GM19455 (cell line): ENCODE measurements at regions not wholly inside any gene's neighbourhood (a gene's known extent, or its start where the extent isn't known, plus 50 kb on each side); places are given as distances from the start of the nearest gene placed in this dataset.
A peak's percentile ranks its signal among the peaks of the same experiment; 100 is the strongest.
"Not testable (repeated sequence)": the region's sequence is repeated elsewhere in the genome, so short reads cannot be mapped to it uniquely, and the experiment has no call there.

Experiments
- ATAC-seq: cut with Tn5 transposase; IDR thresholded peaks from one replicate; pipeline ENCODE4 v1.9.1; 2021; ENCODE audit not compliant: unreplicated experiment

- ATAC-seq, result no peak
These were observed 253.6 kb downstream of the C3orf38 start for GRCh38 chr3:88403319-88403718.

GRCh38 chr3:88408097-88408496 is 258.3 kb downstream of the C3orf38 start:
- ATAC-seq, result no peak

- no peak for ATAC-seq
These were observed 259.2 kb downstream of the C3orf38 start for GRCh38 chr3:88408935-88409334.

- ATAC-seq, result no peak
These were observed 260.5 kb downstream of the C3orf38 start for GRCh38 chr3:88410259-88410658.

GRCh38 chr3:88412346-88412745 is 262.6 kb downstream of the C3orf38 start:
- ATAC-seq, result no peak

- ATAC-seq, result no peak
These were observed 266.7 kb downstream of the C3orf38 start for GRCh38 chr3:88416436-88416835.

GRCh38 chr3:88418219-88418618 is 268.5 kb downstream of the C3orf38 start:
- no peak for ATAC-seq

- peak; percentile 84 for ATAC-seq
These were observed 283.8 kb downstream of the C3orf38 start for GRCh38 chr3:88433568-88433967.

GRCh38 chr3:88434001-88434400 is 284.2 kb downstream of the C3orf38 start:
- ATAC-seq, result no peak

GRCh38 chr3:88440701-88441100 is 290.9 kb downstream of the C3orf38 start:
- no peak for ATAC-seq

GRCh38 chr3:88443066-88443465 is 293.3 kb downstream of the C3orf38 start:
- no peak for ATAC-seq

- no peak for ATAC-seq
These were observed 294.5 kb downstream of the C3orf38 start for GRCh38 chr3:88444251-88444650.

GRCh38 chr3:88452228-88452627 is 302.5 kb downstream of the C3orf38 start:
- no peak for ATAC-seq

GRCh38 chr3:88460369-88460768 is 310.6 kb downstream of the C3orf38 start:
- no peak for ATAC-seq

- no peak for ATAC-seq
These were observed 312.5 kb downstream of the C3orf38 start for GRCh38 chr3:88462230-88462629.

- ATAC-seq, result no peak
These were observed 317.4 kb downstream of the C3orf38 start for GRCh38 chr3:88467191-88467590.

- no peak for ATAC-seq
These were observed 319.5 kb downstream of the C3orf38 start for GRCh38 chr3:88469216-88469615.

GRCh38 chr3:88478460-88478859 is 328.7 kb downstream of the C3orf38 start:
- ATAC-seq, result no peak

GRCh38 chr3:88480822-88481221 is 331.1 kb downstream of the C3orf38 start:
- no peak for ATAC-seq

GRCh38 chr3:88485001-88485400 is 335.2 kb downstream of the C3orf38 start:
- ATAC-seq, result no peak

- not testable (repeated sequence) for ATAC-seq
These were observed 359.1 kb downstream of the C3orf38 start for GRCh38 chr3:88508818-88509217.

GRCh38 chr3:88509582-88509981 is 359.8 kb downstream of the C3orf38 start:
- ATAC-seq, result no peak

- no peak for ATAC-seq
These were observed 378.7 kb downstream of the C3orf38 start for GRCh38 chr3:88528494-88528893.

- no peak for ATAC-seq
These were observed 384.8 kb downstream of the C3orf38 start for GRCh38 chr3:88534534-88534933.
